ENCODE measurements at regions not wholly inside any gene's neighbourhood (a gene's known extent, or its start where the extent isn't known, plus 50 kb on each side); places are given as distances from the start of the nearest gene placed in this dataset.

GRCh38 chr11:27201454-27202302 lies 161.1 kb downstream of the BBOX1 start (continued):
- no peak for TF ChIP-seq BCLAF1 (IDR thresholded peaks at IDR 0.05; ENCODE audit: borderline replicate concordance in 1 of 2, control insufficient read depth in 1 of 2, low read depth in 2 of 2, low read length in 1 of 2)
- no peak for TF ChIP-seq PBX2 (CRISPR knock-in tag; IDR thresholded peaks at IDR 0.05; ENCODE audit: low read depth)
- TF ChIP-seq PBX2 (tag; conservative IDR thresholded peaks at IDR 0.05; ENCODE audit: low read depth): peak; percentile 86
- TF ChIP-seq FOXM1 (IDR thresholded peaks at IDR 0.05; ENCODE audit: low read depth): peak; percentile 58; the same call in 1 of the 2 replicates
- TF ChIP-seq FOXM1 (CRISPR knock-in tag; IDR thresholded peaks at IDR 0.05; ENCODE audit: low read depth): no peak
- no peak for TF ChIP-seq SREBF2 (CRISPR knock-in tag; IDR thresholded peaks at IDR 0.05)
- no peak for TF ChIP-seq ZSCAN29 (IDR thresholded peaks at IDR 0.05)
- peak; percentile 58; the same call in 1 of the 2 replicates for TF ChIP-seq ETS1 (conservative IDR thresholded peaks at IDR 0.05; ENCODE audit: control insufficient read depth, low read depth, low read length)
- peak; percentile 37; the same call in 1 of the 2 replicates for TF ChIP-seq MYC (IDR thresholded peaks at IDR 0.05; ENCODE audit: low read depth, low read length)
- no peak for TF ChIP-seq MYC (CRISPR knock-in tag; IDR thresholded peaks at IDR 0.05; ENCODE audit: borderline replicate concordance, low read depth)
- no peak for TF ChIP-seq ZNF655 (CRISPR knock-in tag; IDR thresholded peaks at IDR 0.05)
- TF ChIP-seq MAFF (IDR thresholded peaks at IDR 0.05; ENCODE audit: low read length): peak; percentile 35; the same call in 1 of the 2 replicates
- TF ChIP-seq KDM1A (IDR thresholded peaks at IDR 0.05): peak; percentile 80 to 82
- no peak for TF ChIP-seq HDAC3 (IDR thresholded peaks at IDR 0.05; ENCODE audit: borderline replicate concordance, partially characterized antibody)
- no peak for TF ChIP-seq CREBBP (IDR thresholded peaks at IDR 0.05; ENCODE audit: low read depth, low read length)

Data from K562 (cell line).